HUDEP-2 (cell line): ENCODE measurements at regions not wholly inside any gene's neighbourhood (a gene's known extent, or its start where the extent isn't known, plus 50 kb on each side); places are given as distances from the start of the nearest gene placed in this dataset.
A peak's percentile ranks its signal among the peaks of the same experiment; 100 is the strongest.

Experiments
- DNase-seq, 76 experiments: peaks; one replicate each; lab custom pipeline; 2025; ENCODE audit not compliant: unreplicated experiment in 76 of 76; lab: John Stamatoyannopoulos, UW

DNA sequence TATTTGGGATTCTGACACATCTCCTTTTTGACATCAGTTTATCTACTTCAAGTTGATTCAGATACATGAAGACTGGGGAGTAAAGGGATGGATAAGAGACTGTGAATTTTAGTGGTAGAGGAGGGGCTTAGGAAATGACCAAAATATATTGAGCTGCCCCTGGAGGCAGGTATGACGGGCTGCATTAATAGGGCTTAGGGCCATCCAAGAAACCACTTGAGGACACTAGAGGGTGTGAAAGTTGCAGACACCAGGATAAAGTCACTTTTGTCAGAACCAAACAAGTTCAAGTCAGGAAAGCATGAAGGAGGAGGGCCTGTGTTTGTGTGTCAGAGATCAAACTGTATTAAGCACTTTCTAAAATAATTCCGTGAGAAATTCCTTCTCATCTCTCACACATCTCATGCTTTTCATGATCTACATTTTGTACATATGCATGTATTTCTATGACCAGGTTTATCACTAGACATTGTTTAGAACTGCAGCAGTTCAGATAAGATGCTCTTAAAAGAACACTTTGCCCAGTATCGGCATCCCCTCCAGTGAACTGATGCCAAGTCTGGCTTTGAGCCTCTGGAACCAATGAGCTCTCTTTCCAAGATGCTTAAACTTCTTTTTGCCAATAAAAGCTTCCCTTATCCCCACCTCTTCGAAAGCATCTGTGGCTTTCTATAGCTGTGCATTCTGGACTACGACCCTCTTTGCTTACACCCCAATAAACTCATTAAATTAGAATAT is 136.9 kb downstream of the SLC38A1 start:
- peak in 1 of 76 experiments; percentile 2 for DNase-seq

GRCh38 chr12:46127656-46128055 is 137.3 kb upstream of the SCAF11 start:
- DNase-seq, result no peak

GRCh38 chr12:46126050-46126727 is 135.8 kb upstream of the SCAF11 start:
- DNase-seq, result no peak

GRCh38 chr12:46124848-46125619 is 134.7 kb upstream of the SCAF11 start:
- peak in 37 of 76 experiments; percentile 1 to 69 (median 22) for DNase-seq

DNA sequence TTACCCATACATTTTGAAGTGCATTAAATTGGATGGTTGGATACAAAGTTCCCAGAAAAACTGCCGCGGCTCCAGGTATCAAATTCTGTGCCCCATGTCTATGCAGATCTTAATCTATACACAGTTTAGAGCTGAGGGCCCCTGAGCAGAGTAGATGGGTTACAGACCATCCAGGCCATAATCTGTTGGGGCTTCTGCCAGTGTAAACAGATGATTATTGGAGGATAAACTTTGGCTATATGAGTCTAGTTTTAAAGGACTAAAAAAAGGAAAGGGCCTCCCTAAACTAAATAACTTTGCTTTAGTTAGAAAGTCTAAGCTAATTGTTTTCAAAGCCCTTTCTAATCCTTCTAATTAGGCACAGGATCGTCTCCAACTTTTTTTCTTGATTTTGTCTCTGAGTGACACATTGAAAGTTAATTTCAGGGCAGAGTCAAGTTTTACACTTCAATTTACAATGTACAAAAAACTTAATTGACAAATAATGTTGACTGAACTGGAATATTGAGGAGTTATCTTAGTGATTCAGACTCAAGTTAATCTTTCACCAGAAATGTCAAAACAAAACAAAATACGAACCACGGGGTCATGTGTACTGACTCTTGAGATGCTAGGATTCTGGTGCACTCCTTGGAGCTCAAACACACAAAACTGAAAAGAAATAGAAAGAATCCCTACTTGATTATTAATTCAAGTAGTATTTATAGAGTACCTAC is 133.9 kb upstream of the SCAF11 start:
- DNase-seq, result no peak

DNA sequence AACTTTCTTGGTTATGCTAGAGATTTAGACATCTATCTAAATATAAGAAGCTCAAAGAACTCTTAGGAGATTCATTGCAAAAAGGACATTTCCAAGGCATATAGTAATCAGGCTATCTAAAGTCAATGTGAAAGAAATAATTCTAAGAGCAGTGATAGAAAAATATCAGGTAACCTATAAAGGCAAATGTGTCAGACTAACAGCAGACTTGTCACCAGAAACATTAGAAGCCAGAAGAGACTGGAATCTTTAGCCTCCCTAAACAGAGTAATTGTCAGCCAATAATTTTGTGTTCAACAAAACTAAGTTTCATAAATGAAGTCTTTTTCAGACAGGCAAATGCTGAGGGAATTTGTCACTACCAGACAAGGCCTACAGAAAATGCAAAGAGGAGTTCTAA is 122.0 kb upstream of the SCAF11 start:
- DNase-seq, result no peak

- no peak for DNase-seq
Measured at GRCh38 chr12:46111715-46112114, 121.3 kb upstream of the SCAF11 start.

DNA sequence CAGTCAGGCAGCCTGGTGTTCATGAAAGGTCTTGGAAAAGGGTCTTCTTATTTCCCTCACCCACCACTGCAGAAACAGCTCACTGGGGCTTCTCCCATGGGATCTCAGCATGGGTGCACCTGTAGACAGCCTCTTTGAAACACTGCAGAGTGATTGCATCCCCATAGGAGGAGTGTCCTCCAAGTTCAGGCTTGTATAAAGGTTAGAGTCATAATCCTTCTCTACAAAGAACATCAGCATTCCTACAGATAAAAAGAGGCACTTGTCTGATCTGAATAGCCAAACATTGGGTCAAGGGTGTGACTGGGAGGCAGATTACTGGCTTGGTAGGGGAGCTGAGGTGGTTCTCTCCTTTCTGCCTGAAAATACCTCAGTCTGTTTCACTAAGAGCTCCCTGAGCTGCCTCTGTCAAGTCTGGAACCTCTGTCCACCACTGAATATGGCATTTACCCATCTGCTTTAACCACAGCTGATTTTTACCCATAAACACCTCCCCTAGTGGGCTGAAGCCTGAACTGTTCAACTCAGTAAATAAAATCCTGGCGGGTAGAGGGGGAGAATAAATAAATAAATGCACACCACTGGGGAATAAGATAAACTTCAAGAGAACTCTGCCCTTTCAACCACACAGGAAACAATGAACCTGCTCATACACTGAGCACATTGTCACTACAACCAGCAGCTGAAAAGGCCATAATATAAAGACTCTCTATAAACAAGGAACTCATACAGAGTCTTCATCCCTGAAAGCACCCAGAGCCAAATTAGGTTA is 120.7 kb upstream of the SCAF11 start:
- DNase-seq, result no peak

DNA sequence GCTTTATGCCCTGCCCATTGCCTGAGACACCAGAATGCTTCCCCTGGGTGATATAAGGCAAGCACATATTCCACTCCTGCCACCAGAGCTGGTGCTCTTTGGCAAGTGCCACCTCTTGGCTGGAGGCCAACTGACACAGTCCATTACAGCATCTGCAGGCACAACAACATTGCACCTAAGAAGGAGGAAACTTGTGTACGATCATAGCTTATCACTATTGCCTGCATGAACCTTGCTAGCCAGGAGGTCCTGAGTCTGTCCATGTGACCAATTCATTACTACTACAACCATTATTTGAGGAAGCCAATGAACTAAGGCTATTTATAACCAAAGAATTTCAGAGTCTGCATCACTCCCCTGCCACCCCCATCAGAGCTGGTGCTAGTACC is 119.8 kb upstream of the SCAF11 start:
- peak in 1 of 76 experiments; percentile 2 for DNase-seq

GRCh38 chr12:46109343-46110222 is 119.2 kb upstream of the SCAF11 start:
- DNase-seq, result no peak

GRCh38 chr12:46108721-46109120 is 118.3 kb upstream of the SCAF11 start:
- DNase-seq, result no peak

GRCh38 chr12:46107591-46107990 is 117.2 kb upstream of the SCAF11 start:
- no peak for DNase-seq

DNA sequence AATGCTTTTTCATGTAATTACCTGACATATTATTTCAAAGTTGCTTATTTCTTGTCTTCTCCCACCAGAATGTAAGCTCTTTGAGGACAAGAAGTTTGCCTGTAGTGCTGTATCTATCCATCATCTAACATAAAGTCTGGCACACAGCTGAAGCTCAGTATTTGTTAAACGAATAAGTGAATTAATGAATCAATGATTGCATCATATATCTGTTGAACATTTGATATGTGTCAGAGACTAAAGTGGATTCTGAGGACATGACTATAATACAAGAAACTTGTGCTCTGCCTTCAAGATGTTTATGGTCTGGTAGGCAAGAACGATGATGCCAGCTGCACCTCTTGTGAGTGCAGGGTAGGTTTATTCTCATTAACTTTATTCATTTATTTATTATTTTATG is 115.4 kb upstream of the SCAF11 start:
- no peak for DNase-seq

DNA sequence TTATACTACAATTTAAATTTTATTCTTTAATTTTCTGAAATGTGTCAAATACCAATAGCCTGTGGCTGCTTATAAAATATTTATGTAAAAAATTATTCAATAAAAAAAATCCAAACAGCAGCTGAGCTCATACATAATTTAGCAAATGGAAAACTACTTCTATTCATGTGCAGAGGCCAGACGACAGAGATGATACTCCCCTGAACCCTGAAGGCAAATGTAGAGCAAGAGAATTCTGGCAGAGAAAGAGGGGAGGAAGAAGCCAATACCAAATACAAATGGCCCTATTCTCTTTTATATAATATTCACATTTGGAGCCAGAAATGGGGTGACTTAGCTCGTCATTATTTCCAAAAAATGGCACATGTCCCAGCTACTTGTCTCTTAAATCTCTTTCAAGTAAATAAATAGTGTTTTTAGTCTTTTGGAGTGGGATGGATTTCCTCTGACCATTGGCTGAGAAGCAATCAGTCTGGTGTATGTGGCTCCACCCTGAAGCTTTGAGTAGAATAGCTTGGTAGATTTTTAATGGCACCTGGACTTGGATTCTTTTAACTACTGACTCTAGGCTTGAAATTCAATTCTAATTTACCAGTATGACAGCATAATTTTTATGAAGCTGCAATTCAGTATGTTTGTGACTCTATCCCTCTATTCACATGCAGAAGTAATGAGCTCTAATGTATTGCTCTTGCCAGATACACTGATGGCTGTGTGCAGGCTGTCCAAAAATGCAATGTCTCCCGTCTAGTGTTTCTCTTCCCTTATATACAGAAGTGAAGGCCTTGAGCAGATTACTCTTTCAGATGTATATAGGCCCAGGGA is 113.4 kb upstream of the SCAF11 start:
- DNase-seq, result no peak

GRCh38 chr12:46101485-46101869 is 111.1 kb upstream of the SCAF11 start:
- no peak for DNase-seq

- peak in 2 of 76 experiments; percentile 2 to 8 for DNase-seq
Measured at GRCh38 chr12:46100551-46101484, 110.4 kb upstream of the SCAF11 start.

GRCh38 chr12:46089414-46090162 is 99.2 kb upstream of the SCAF11 start:
- DNase-seq, result no peak
